Left colon (tissue), 2 donors: ENCODE measurements at regions not wholly inside any gene's neighbourhood (a gene's known extent, or its start where the extent isn't known, plus 50 kb on each side); places are given as distances from the start of the nearest gene placed in this dataset.

Source experiments
- ATAC-seq: fragments of 200-7000 bp; cut with Tn5 transposase; one replicate; pipeline ENCODE4 v1.9.1; 2020; ENCODE audit warnings: mild to moderate bottlenecking, moderate library complexity
- DNase-seq, 2 donors: peaks; one replicate each; pipeline ENCODE4 v3.0.0-alpha.2; 2020
- intact Hi-C, 2 donors: fragments of 100-400 bp; cut with DNase I in 1 of 2; cut with micrococcal nuclease in 1 of 2; formaldehyde crosslinking; loops; one replicate each; pipeline versions ENCODE4 v1.11.2 to v1.14.0; 2022; cut with DNase I, micrococcal nuclease
- donor health status: DM: no; HTN: no; CAD: no.
- donor health status: DM: yes; HTN: yes; CAD: no.

GRCh38 chr9:8205576-8205975, 406.0 kb upstream of the DMAC1 start:
- DNase-seq: no peak
- intact Hi-C loops: no loop called here
- no peak for ATAC-seq

GRCh38 chr9:8189881-8190280, 390.3 kb upstream of the DMAC1 start:
- no peak for ATAC-seq
- intact Hi-C loops: no loop called here
- no peak for DNase-seq

GRCh38 chr9:8188723-8189407, 389.3 kb upstream of the DMAC1 start:
- ATAC-seq (no peak), DNase-seq (no peak)
- intact Hi-C loops: no loop called here

GRCh38 chr9:8186560-8186959, 387.0 kb upstream of the DMAC1 start:
- ATAC-seq (no peak), DNase-seq (no peak)
- intact Hi-C loops: no loop called here

GRCh38 chr9:8183618-8184017, 384.0 kb upstream of the DMAC1 start:
- DNase-seq (no peak), ATAC-seq (no peak)
- intact Hi-C loops: no loop called here

- intact Hi-C loops: no loop called here
- no peak for DNase-seq
- ATAC-seq: no peak
These were observed 379.9 kb upstream of the DMAC1 start for GRCh38 chr9:8179381-8180053.

GRCh38 chr9:8172000-8172399, 372.4 kb upstream of the DMAC1 start:
- DNase-seq (no peak), ATAC-seq (no peak)
- intact Hi-C loops: no loop called here

- DNase-seq: no peak
- no peak for ATAC-seq
- intact Hi-C loops: no loop called here
These were observed 369.4 kb upstream of the DMAC1 start for GRCh38 chr9:8168916-8169438.

- intact Hi-C loops: no loop called here
- DNase-seq (no peak), ATAC-seq (no peak)
These were observed 361.2 kb upstream of the DMAC1 start for GRCh38 chr9:8160787-8161186.

GRCh38 chr9:8158574-8158973, 359.0 kb upstream of the DMAC1 start:
- no peak for ATAC-seq
- no peak for DNase-seq
- intact Hi-C loops: no loop called here

GRCh38 chr9:8157683-8158324, 358.2 kb upstream of the DMAC1 start:
- intact Hi-C loops: no loop called here
- ATAC-seq (no peak), DNase-seq (no peak)

- ATAC-seq (no peak), DNase-seq (no peak)
- intact Hi-C loops: no loop called here
These were observed 356.8 kb upstream of the DMAC1 start for GRCh38 chr9:8156346-8156745.

GRCh38 chr9:8155706-8156105, 356.1 kb upstream of the DMAC1 start:
- ATAC-seq (no peak), DNase-seq (no peak)
- intact Hi-C loops: no loop called here

GRCh38 chr9:8143677-8144076, 344.1 kb upstream of the DMAC1 start:
- ATAC-seq (no peak), DNase-seq (no peak)
- intact Hi-C loops: no loop called here

GRCh38 chr9:8140557-8140956, 341.0 kb upstream of the DMAC1 start:
- ATAC-seq: no peak
- intact Hi-C loops: no loop called here
- DNase-seq: no peak

GRCh38 chr9:8139756-8140155, 340.2 kb upstream of the DMAC1 start:
- DNase-seq: no peak

GRCh38 chr9:8136477-8136876, 336.9 kb upstream of the DMAC1 start:
- DNase-seq (no peak), ATAC-seq (no peak)
- intact Hi-C loops: no loop called here

More at GRCh38 chr9:8139756-8140155, 340.2 kb upstream of the DMAC1 start:
- no peak for ATAC-seq
- intact Hi-C loops: no loop called here

GRCh38 chr9:8134635-8135034, 335.1 kb upstream of the DMAC1 start:
- DNase-seq (no peak), ATAC-seq (no peak)
- intact Hi-C loops: no loop called here

- DNase-seq: no peak
- ATAC-seq: no peak
- intact Hi-C loops: no loop called here
These were observed 334.0 kb upstream of the DMAC1 start for GRCh38 chr9:8133606-8134005.

- ATAC-seq (no peak), DNase-seq (no peak)
- intact Hi-C loops: no loop called here
These were observed 316.0 kb upstream of the DMAC1 start for GRCh38 chr9:8115570-8115969.
